GM18907 (cell line): ENCODE measurements at regions not wholly inside any gene's neighbourhood (a gene's known extent, or its start where the extent isn't known, plus 50 kb on each side); places are given as distances from the start of the nearest gene placed in this dataset.

Source experiments
- ATAC-seq: cut with Tn5 transposase; IDR thresholded peaks from one replicate; pipeline ENCODE4 v1.9.1; 2021; ENCODE audit warnings: mild to moderate bottlenecking, moderate library complexity; ENCODE audit not compliant: unreplicated experiment

GRCh38 chrX:69280933-69281332 is 115.7 kb upstream of the PJA1 start:
- no peak for ATAC-seq

GRCh38 chrX:69279234-69279633 is 114.0 kb upstream of the PJA1 start:
- ATAC-seq = no peak

GRCh38 chrX:69278031-69278687 is 112.9 kb upstream of the PJA1 start:
- ATAC-seq = no peak

- ATAC-seq = no peak
Observed at GRCh38 chrX:69277369-69277990, 112.2 kb upstream of the PJA1 start.

- ATAC-seq = no peak
Observed at GRCh38 chrX:69268611-69269010, 103.4 kb upstream of the PJA1 start.

GRCh38 chrX:69264158-69264581 is 98.9 kb upstream of the PJA1 start:
- no peak for ATAC-seq

GRCh38 chrX:69263251-69263820 is 98.1 kb upstream of the PJA1 start:
- no peak for ATAC-seq

GRCh38 chrX:69262036-69262936 is 97.0 kb upstream of the PJA1 start:
- ATAC-seq = no peak

- ATAC-seq = no peak
Observed at GRCh38 chrX:69260169-69260568, 94.9 kb upstream of the PJA1 start.

- no peak for ATAC-seq
Observed at GRCh38 chrX:69258893-69259292, 93.6 kb upstream of the PJA1 start.

GRCh38 chrX:69257499-69258127 is 92.4 kb upstream of the PJA1 start:
- ATAC-seq = no peak

GRCh38 chrX:69256291-69256565 is 91.0 kb upstream of the PJA1 start:
- no peak for ATAC-seq

- ATAC-seq = no peak
Observed at GRCh38 chrX:69255441-69256290, 90.4 kb upstream of the PJA1 start.

- no peak for ATAC-seq
Observed at GRCh38 chrX:69253821-69254220, 88.6 kb upstream of the PJA1 start.

- no peak for ATAC-seq
Observed at GRCh38 chrX:69243276-69243675, 78.0 kb upstream of the PJA1 start.

GRCh38 chrX:69238887-69239231 is 73.6 kb upstream of the PJA1 start:
- ATAC-seq = no peak

- no peak for ATAC-seq
Observed at GRCh38 chrX:69238114-69238886, 73.0 kb upstream of the PJA1 start.

GRCh38 chrX:69237236-69237635 is 72.0 kb upstream of the PJA1 start:
- ATAC-seq = no peak

GRCh38 chrX:69236641-69237040 is 71.4 kb upstream of the PJA1 start:
- no peak for ATAC-seq

GRCh38 chrX:69234624-69235023 is 69.4 kb upstream of the PJA1 start:
- no peak for ATAC-seq
